HL-60 (cell line): ENCODE measurements at regions not wholly inside any gene's neighbourhood (a gene's known extent, or its start where the extent isn't known, plus 50 kb on each side); places are given as distances from the start of the nearest gene placed in this dataset.

ENCODE experiments used
- CTCF ChIP-seq: IDR thresholded peaks from one replicate; pipeline ENCODE4 v1.5.1; 2011; ENCODE audit warnings: low read length, control low read depth, inconsistent platforms; ENCODE audit not compliant: insufficient read depth
- GABPA ChIP-seq: IDR thresholded peaks from 2 replicates; pipeline ENCODE4 v1.6.1; 2012; ENCODE audit warnings: low read depth
- POLR2AphosphoS5 ChIP-seq: IDR thresholded peaks from 2 replicates; pipeline ENCODE4 v1.6.1; 2012; ENCODE audit warnings: low read depth
- REST ChIP-seq: IDR thresholded peaks from 2 replicates; pipeline ENCODE4 v1.6.1; 2012; ENCODE audit warnings: low read depth; ENCODE audit not compliant: insufficient replicate concordance

GRCh38 chr5:168057905-168058304 lies 233.5 kb upstream of the WWC1 start:
- TF ChIP-seq CTCF: no peak
- TF ChIP-seq POLR2AphosphoS5: no peak
- no peak for TF ChIP-seq REST
- TF ChIP-seq GABPA: no peak
